ENCODE measurements at regions not wholly inside any gene's neighbourhood (a gene's known extent, or its start where the extent isn't known, plus 50 kb on each side); places are given as distances from the start of the nearest gene placed in this dataset.

GRCh38 chr14:26773906-26774593 is 176.2 kb upstream of the NOVA1 start:
- H3K27ac ChIP-seq (ENCODE audit: low read length): no peak overlapping the region
- H4K20me1 ChIP-seq (ENCODE audit: insufficient read depth, low read length): no peaks in the 10 kb centered on the region
- H3K27me3 ChIP-seq (ENCODE audit: insufficient read depth, low read length, poor library complexity): no peaks in the 10 kb centered on the region
- H2AFZ ChIP-seq (ENCODE audit: low read depth, low read length): no peak overlapping the region
- ATAC-seq (ENCODE audit: insufficient read depth, low read depth) (no peak), DNase-seq (no peak)
- H3K79me2 ChIP-seq (ENCODE audit: insufficient read depth, low read length): no peaks in the 10 kb centered on the region
- no peak overlapping the region for H3K4me2 ChIP-seq (ENCODE audit: insufficient read depth, low read length)
- TF ChIP-seq EZH2 (IDR thresholded peaks at IDR 0.05; ENCODE audit: borderline replicate concordance, low read depth, low read length, severe bottlenecking): no peak
- TF ChIP-seq CTCF (IDR thresholded peaks at IDR 0.05; ENCODE audit: borderline replicate concordance, extremely low read depth, low read length, poor library complexity, severe bottlenecking): no peak
- H3K36me3 ChIP-seq (ENCODE audit: insufficient read depth, low read length): no peaks in the 10 kb centered on the region
- H3K9ac ChIP-seq (ENCODE audit: low read depth, low read length): no peak overlapping the region
- no peaks in the 10 kb centered on the region for H3K4me1 ChIP-seq (ENCODE audit: insufficient read depth, low read length)
- no peaks in the 10 kb centered on the region for H3K9me3 ChIP-seq (ENCODE audit: insufficient read depth, low read length, severe bottlenecking)
- H3K4me3 ChIP-seq (ENCODE audit: low read depth in 1 of 2, low read length in 2 of 2): no peak overlapping the region

- Histone ChIP-seq H3K9me3 (ENCODE audit: insufficient read depth, low read length, severe bottlenecking) (no peaks in the 10 kb centered on the region), H3K9ac (ENCODE audit: low read depth, low read length) (no peak overlapping the region), H3K27ac (ENCODE audit: low read length) (no peak overlapping the region), H4K20me1 (ENCODE audit: insufficient read depth, low read length) (no peaks in the 10 kb centered on the region), H3K79me2 (ENCODE audit: insufficient read depth, low read length) (no peaks in the 10 kb centered on the region), H3K36me3 (ENCODE audit: insufficient read depth, low read length) (no peaks in the 10 kb centered on the region), H3K4me2 (ENCODE audit: insufficient read depth, low read length) (no peak overlapping the region), H3K4me3 (ENCODE audit: low read depth in 1 of 2, low read length in 2 of 2) (no peak overlapping the region), H3K27me3 (ENCODE audit: insufficient read depth, low read length, poor library complexity) (no peaks in the 10 kb centered on the region), H3K4me1 (ENCODE audit: insufficient read depth, low read length) (no peaks in the 10 kb centered on the region), H2AFZ (ENCODE audit: low read depth, low read length) (no peak overlapping the region)
- ATAC-seq (ENCODE audit: insufficient read depth, low read depth) (no peak), DNase-seq (no peak)
- TF ChIP-seq CTCF (IDR thresholded peaks at IDR 0.05; ENCODE audit: borderline replicate concordance, extremely low read depth, low read length, poor library complexity, severe bottlenecking) (no peak), EZH2 (IDR thresholded peaks at IDR 0.05; ENCODE audit: borderline replicate concordance, low read depth, low read length, severe bottlenecking) (no peak)
These were observed 178.1 kb upstream of the NOVA1 start for GRCh38 chr14:26775765-26776563.

GRCh38 chr14:26791117-26791806 is 193.4 kb upstream of the NOVA1 start:
- H3K27me3 ChIP-seq (ENCODE audit: insufficient read depth, low read length, poor library complexity): no peaks in the 10 kb centered on the region
- no peaks in the 10 kb centered on the region for H3K36me3 ChIP-seq (ENCODE audit: insufficient read depth, low read length)
- no peak for TF ChIP-seq EZH2 (IDR thresholded peaks at IDR 0.05; ENCODE audit: borderline replicate concordance, low read depth, low read length, severe bottlenecking)
- no peak for TF ChIP-seq CTCF (IDR thresholded peaks at IDR 0.05; ENCODE audit: borderline replicate concordance, extremely low read depth, low read length, poor library complexity, severe bottlenecking)
- DNase-seq (no peak), ATAC-seq (ENCODE audit: insufficient read depth, low read depth) (no peak)
- H3K4me1 ChIP-seq (ENCODE audit: insufficient read depth, low read length): no peaks in the 10 kb centered on the region
- no peak overlapping the region for H3K4me3 ChIP-seq (ENCODE audit: low read depth in 1 of 2, low read length in 2 of 2)
- no peak overlapping the region for H3K27ac ChIP-seq (ENCODE audit: low read length)
- H3K4me2 ChIP-seq (ENCODE audit: insufficient read depth, low read length): no peak overlapping the region
- no peaks in the 10 kb centered on the region for H4K20me1 ChIP-seq (ENCODE audit: insufficient read depth, low read length)
- H2AFZ ChIP-seq (ENCODE audit: low read depth, low read length): no peak overlapping the region
- no peak overlapping the region for H3K9ac ChIP-seq (ENCODE audit: low read depth, low read length)
- no peaks in the 10 kb centered on the region for H3K79me2 ChIP-seq (ENCODE audit: insufficient read depth, low read length)
- no peaks in the 10 kb centered on the region for H3K9me3 ChIP-seq (ENCODE audit: insufficient read depth, low read length, severe bottlenecking)
